Gastrocnemius medialis (tissue), 4 donors: ENCODE measurements at regions not wholly inside any gene's neighbourhood (a gene's known extent, or its start where the extent isn't known, plus 50 kb on each side); places are given as distances from the start of the nearest gene placed in this dataset.

Experiments
- CTCF ChIP-seq, 5 experiments: fragments of 450-650 bp in 3 of 5; fragments of 200-600 bp in 2 of 5; sonication (generic) in 2 of 5; IDR thresholded peaks in 4 of 5; conservative IDR thresholded peaks in 1 of 5; 1 replicate in 4 of 5; 2 replicates in 1 of 5; pipeline ENCODE4 v1.5.1; 2016 to 2019; ENCODE audit warnings: antibody characterized with exemption in 5 of 5, mild to moderate bottlenecking in 3 of 5, moderate library complexity in 3 of 5
- POLR2A ChIP-seq, 2 donors: fragments of 450-650 bp; IDR thresholded peaks; one replicate each; pipeline ENCODE4 v1.6.1; 2017; ENCODE audit warnings: antibody characterized with exemption in 2 of 2, mild to moderate bottlenecking in 2 of 2, moderate library complexity in 2 of 2

GRCh38 chr10:33841678-33842077, 507.2 kb upstream of the NRP1 start:
- TF ChIP-seq POLR2A (IDR thresholded peaks at IDR 0.05), result no peak
- TF ChIP-seq CTCF (IDR thresholded peaks at IDR 0.05 in 4 of 5, conservative IDR thresholded peaks at IDR 0.05 in 1 of 5), result no peak
